Breast epithelium (tissue), 3 donors: ENCODE measurements at regions not wholly inside any gene's neighbourhood (a gene's known extent, or its start where the extent isn't known, plus 50 kb on each side); places are given as distances from the start of the nearest gene placed in this dataset.
"Not testable (repeated sequence)": the region's sequence is repeated elsewhere in the genome, so short reads cannot be mapped to it uniquely, and the experiment has no call there.

Experiments used
- POLR2AphosphoS5 ChIP-seq, 3 donors: sonication (generic); formaldehyde crosslinking; IDR thresholded peaks; one replicate each; pipeline ENCODE4 v1.6.1; 2017; ENCODE audit warnings: antibody characterized with exemption in 3 of 3
- TF ChIP-seq, protein P1 (sequence below), 3 donors: fragments of 450-650 bp; IDR thresholded peaks; one replicate each; pipeline ENCODE4 v1.5.1; 2016 to 2017; ENCODE audit warnings: antibody characterized with exemption in 3 of 3, mild to moderate bottlenecking in 3 of 3, moderate library complexity in 3 of 3

DNA sequence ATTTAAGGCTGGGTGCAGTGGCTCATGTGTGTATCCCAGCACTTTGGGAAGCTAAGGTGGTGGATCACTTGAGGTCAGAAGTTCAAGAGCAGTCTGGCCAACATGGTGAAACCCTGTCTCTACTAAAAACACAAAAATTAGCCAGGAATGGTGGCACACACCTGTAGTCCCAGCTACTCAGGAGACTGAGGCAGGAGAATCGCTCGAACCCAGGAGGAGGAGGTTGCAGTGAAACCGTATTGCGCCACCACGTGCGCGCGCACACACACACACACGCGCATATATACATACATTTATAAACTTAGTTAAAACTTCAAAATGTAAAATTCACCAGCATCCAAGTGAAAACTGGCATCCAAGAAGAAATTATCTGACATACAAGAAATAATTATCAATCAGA is 753.7 kb upstream of the SLITRK5 start:
- TF ChIP-seq, protein P1, sequence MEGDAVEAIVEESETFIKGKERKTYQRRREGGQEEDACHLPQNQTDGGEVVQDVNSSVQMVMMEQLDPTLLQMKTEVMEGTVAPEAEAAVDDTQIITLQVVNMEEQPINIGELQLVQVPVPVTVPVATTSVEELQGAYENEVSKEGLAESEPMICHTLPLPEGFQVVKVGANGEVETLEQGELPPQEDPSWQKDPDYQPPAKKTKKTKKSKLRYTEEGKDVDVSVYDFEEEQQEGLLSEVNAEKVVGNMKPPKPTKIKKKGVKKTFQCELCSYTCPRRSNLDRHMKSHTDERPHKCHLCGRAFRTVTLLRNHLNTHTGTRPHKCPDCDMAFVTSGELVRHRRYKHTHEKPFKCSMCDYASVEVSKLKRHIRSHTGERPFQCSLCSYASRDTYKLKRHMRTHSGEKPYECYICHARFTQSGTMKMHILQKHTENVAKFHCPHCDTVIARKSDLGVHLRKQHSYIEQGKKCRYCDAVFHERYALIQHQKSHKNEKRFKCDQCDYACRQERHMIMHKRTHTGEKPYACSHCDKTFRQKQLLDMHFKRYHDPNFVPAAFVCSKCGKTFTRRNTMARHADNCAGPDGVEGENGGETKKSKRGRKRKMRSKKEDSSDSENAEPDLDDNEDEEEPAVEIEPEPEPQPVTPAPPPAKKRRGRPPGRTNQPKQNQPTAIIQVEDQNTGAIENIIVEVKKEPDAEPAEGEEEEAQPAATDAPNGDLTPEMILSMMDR (IDR thresholded peaks at IDR 0.05), result not testable (repeated sequence)
- not testable (repeated sequence) for TF ChIP-seq POLR2AphosphoS5 (IDR thresholded peaks at IDR 0.05)
